ENCODE measurements at regions not wholly inside any gene's neighbourhood (a gene's known extent, or its start where the extent isn't known, plus 50 kb on each side); places are given as distances from the start of the nearest gene placed in this dataset.

DNA sequence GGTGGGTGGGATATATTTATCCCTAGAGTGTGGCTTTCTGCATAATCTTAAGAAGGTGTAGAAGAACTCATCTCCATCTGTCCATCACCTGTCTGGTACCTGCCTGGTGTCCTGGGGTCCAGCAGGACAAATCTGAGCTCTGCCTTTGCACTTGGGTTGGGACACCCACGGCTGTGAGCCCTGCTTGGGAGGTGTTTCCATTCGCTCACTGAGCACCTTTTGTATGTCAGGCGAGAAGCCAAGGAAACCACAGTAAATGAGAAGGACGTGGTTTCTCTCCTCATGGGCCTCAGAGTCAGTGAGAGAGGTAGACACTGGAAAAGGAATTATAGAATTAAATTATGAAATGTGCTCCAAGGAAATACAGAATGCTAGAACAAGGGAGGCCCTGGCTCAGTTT, 555.9 kb downstream of the MIAT start:
- TF ChIP-seq, protein P1, sequence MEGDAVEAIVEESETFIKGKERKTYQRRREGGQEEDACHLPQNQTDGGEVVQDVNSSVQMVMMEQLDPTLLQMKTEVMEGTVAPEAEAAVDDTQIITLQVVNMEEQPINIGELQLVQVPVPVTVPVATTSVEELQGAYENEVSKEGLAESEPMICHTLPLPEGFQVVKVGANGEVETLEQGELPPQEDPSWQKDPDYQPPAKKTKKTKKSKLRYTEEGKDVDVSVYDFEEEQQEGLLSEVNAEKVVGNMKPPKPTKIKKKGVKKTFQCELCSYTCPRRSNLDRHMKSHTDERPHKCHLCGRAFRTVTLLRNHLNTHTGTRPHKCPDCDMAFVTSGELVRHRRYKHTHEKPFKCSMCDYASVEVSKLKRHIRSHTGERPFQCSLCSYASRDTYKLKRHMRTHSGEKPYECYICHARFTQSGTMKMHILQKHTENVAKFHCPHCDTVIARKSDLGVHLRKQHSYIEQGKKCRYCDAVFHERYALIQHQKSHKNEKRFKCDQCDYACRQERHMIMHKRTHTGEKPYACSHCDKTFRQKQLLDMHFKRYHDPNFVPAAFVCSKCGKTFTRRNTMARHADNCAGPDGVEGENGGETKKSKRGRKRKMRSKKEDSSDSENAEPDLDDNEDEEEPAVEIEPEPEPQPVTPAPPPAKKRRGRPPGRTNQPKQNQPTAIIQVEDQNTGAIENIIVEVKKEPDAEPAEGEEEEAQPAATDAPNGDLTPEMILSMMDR (conservative IDR thresholded peaks at IDR 0.05; ENCODE audit: low read depth, low read length) = no peak
- TF ChIP-seq EZH2 (IDR thresholded peaks at IDR 0.05; ENCODE audit: borderline replicate concordance, low read depth, low read length, poor library complexity, severe bottlenecking) = no peak

All from A673 (cell line).